ENCODE measurements at regions not wholly inside any gene's neighbourhood (a gene's known extent, or its start where the extent isn't known, plus 50 kb on each side); places are given as distances from the start of the nearest gene placed in this dataset.

DNA sequence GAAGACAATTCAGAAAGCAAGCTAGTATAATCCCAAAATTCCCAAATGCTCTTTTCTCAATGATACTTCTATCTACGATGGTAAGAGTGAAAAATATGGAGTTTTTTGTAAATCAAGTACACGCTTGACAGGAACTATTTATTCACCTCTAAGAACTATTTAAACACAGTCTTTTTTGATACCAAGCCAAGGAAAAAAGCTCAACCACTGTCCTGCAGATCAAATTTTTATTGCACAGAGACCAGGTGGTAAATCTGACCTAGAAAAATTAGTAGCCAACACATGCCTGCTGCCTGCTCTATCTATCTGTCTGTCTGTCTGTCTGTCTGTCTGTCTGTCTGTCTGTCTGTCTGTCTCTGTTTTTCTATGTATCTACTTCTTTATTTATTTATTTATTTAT lies 292.2 kb downstream of the MZT1 start:
- DNase-seq, result no peak

- no peak for DNase-seq
These were observed 295.3 kb downstream of the MZT1 start for GRCh38 chr13:72431981-72432682.

DNA sequence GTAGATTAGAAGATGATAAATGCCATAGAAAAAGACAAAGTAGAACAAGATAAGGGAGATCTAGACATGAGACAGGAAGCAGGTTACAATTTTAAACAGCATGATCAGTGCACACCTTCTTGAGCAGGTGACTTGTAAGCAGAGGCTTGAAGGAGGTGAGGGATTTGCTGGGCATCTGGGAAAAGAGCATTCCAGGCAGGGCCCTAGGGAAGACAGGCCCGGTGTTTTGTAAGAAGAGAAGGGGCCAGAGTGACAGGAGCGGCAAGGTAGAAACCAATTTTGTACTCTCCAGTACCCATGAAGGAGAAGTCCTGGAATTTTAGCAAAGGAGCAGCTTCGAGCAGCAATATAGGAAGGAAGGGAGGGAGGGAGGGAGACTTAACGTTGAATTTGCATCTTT lies 296.5 kb downstream of the MZT1 start:
- no peak for DNase-seq

DNA sequence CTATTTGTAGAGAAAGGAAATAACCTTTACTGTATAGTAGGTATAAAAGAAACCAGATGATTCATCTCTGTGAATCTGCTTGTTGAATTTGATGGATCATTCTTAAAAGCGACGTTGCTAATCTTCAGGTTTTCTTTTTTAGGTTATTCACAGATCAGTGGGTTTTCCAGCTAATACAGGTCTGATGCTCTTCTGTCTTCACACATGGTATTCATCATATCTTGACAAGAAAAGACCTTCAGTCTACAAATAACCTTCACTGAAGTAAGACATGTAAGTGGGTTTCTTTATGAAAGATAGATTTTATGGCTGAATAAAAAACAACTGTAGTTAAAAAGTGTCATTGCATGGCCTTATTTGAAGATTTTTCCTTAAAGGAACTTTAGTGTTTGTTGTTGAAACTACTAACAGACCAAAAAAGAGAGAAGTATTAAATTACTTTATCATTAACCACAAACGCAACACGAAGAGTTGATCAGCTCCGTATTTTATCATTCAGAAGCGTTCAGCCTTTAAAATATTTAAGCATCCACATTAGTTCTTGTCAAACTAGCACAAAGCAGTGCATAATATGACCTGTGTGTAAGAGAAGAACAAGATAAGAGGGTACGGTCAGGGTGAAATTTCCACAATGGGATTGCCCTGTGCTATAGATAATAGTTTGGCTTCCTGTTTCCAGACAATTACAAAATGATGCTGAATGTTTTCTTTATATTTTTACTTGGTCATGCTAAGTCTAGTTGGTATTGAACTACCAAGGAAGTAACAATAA lies 299.5 kb downstream of the MZT1 start:
- DNase-seq, result no peak

DNA sequence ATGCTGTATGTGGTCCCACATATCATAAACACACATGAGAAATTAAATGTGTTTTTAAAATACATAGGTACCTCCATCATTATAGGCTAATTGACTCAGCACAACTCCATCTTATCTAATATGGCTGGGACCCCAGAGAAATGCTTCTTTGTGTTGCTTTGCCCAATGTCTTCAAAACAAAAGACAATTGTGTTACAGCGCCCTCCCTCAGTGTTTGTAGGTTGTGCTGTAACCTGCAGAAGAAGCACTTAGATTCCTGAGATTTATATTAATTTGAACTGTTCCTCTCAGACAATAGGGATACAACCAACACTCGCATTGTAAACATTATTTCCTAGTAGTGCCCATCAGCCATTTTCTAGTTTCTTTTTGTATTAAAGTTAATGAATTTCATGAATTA lies 303.4 kb downstream of the MZT1 start:
- DNase-seq, result no peak

- DNase-seq, result no peak
These were observed 311.6 kb downstream of the MZT1 start for GRCh38 chr13:72415817-72416216.

DNA sequence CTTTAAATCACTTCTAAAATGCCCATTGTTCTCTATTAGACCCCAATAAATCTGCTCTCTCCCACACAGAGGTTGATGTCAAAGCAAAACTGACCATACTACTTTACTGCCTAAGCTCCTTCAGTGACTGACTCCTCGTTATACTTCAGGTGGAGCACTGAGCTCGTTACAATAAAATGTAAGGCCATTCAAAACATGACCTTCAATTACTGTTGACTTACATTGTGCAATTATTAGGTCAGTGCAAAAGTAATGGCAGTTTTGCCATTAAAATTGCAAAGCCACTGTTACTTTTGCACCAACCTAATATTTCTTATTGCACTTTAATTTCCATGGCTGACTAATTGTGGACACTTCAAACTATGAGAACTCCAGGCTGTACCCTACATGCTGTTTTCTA lies 314.9 kb downstream of the MZT1 start:
- DNase-seq, result no peak

DNA sequence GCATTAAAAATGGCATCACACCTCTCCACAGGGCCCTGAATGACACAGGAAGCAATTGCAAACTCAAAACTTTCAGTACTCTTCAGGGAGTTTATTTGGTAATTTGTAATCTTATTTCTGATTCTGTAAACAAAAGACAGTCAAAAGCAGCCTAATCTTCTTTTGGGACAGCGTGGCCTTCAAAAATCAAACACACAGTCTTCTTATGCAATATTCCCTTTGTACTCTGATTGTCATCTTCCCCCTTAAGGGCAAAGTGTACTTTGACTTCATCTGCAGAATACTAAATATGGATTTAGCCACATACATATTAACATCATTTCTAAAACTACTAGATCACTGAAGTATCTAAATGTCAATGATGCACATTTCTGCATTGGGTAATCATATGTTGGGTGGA lies 322.0 kb downstream of the MZT1 start:
- DNase-seq, result no peak

GRCh38 chr13:72403396-72404010 lies 323.9 kb downstream of the MZT1 start:
- no peak for DNase-seq

- DNase-seq, result no peak
These were observed 326.6 kb downstream of the MZT1 start for GRCh38 chr13:72400856-72401255.

GRCh38 chr13:72399351-72399750 lies 328.1 kb downstream of the MZT1 start:
- no peak for DNase-seq

- no peak for DNase-seq
These were observed 330.2 kb downstream of the MZT1 start for GRCh38 chr13:72397265-72397664.

GRCh38 chr13:72390909-72391308 lies 336.5 kb downstream of the MZT1 start:
- DNase-seq, result no peak

GRCh38 chr13:72386138-72386684 lies 341.2 kb downstream of the MZT1 start:
- DNase-seq, result no peak

DNA sequence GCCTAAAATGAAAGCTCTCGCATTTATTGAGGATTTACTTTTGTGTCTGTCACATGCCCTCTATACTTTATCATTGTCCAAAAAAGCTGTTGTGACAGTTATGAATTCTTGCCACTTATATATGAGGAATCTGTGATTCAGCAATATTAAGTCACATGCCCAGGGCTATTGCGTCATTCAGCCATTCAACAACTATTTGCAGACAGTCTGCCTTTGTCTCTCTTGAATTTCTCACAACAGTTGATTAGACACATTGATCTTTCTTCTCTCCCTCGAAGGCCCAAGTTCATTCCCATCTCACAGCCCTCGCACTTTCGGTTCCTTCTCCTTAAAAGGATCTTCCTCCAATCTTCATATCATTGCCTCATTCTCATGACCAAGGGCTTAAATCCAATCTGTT lies 342.6 kb downstream of the MZT1 start:
- DNase-seq, result no peak

DNA sequence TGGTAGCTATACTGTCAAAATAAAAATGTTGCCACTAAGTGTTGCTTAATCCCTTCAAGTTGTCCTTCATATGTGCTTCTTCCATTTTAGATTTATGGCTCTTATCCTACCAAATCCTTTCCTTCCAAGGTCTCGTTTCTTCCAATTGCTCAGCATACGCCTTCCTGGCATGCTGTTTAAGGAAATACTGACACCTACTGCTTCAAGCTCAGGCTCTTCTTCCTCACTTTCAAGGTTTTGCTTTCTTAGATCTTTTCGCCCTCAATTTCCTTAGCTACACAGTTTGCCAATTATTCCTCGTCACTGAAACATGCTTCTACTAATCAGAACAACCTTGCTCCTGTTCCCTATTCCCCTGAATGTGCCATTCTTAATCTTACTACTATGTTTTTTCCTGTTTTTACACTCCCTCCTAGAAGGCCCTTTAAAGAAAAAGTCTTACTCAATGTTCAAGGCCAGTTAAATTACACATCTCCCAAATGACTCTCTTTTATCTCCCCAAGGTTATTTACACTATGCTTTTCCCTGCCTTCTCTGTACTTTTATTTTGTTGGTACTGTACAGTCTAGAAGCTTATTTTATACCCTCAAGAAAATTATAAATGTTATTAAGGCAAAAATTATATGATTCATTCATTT lies 343.1 kb downstream of the MZT1 start:
- no peak for DNase-seq

DNA sequence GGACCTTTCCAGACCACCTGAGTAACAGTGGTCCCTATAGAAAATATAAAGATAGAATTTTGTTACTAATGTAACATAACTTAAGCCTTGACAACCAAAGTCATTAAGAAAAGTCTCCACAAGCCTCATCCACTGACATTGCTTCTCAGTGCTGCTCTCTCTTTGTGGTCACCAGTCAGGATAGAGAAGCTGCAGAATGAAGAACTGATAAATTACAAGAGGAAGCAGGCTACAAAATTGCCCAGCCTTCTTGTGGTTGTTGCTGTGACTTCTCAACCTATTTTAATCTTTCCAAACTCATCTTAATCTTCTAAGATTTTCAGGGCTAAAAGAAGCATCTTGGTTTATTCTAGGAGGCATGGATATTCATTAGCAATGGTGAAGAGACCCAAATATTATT lies 343.8 kb downstream of the MZT1 start:
- DNase-seq, result no peak

DNA sequence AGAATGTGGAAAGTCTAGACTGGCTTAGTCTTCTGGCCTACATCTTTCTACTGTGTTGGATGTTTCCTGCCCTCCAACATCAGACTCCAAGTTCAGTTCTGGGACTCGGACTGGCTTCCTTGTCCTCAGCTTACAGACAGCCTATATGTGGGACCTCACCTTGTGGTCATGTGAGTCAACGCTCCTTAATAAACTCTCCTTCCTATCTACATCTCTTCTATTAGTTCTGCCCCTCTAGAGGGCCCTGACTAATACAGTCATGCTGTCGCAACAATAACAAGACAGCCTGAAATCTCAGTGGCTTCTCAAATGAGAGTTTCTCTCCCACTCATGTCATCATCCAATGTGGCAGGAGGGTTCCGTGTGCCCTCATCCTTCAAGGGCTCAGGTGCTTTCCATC lies 347.8 kb downstream of the MZT1 start:
- DNase-seq, result no peak

DNA sequence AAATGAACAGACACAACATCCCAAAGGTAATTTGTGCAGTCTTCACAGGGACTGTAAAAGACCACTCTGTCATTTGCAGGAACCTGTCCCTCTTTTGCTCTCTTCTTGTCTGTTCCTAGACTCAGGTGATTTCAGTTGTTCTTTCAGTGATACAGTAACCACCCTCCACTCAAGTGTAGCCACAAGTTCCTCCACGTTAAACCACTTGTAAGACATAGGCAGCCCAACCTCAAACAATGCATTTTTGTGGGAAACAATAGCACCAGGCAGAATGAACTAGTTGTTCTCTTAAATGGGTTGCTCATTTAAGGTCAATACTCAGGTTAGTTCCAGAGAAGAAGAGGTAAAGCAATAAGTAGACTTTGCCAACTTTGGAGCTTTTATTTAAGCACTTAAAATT lies 359.4 kb downstream of the MZT1 start:
- no peak for DNase-seq

DNA sequence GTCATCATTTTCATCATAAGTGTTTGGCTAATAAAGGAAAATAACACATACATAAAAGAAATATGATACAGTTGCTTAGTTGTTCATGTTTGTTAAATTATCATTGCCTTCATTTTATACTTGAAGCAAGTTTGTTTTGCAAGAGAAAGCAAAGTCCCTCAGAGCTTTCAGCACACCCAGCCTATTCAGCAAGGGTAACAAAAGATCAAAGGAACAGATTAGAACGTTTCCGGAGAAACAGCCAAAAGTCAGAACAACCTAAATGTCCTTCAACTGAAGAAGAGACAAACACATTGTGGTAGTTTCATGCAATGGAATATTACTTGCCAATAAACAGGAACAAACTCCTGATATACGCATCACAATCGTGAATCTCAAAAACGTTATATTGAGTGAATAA lies 380.7 kb downstream of the MZT1 start:
- DNase-seq, result no peak

- no peak for DNase-seq
These were observed 385.1 kb downstream of the MZT1 start for GRCh38 chr13:72342364-72342763.

DNA sequence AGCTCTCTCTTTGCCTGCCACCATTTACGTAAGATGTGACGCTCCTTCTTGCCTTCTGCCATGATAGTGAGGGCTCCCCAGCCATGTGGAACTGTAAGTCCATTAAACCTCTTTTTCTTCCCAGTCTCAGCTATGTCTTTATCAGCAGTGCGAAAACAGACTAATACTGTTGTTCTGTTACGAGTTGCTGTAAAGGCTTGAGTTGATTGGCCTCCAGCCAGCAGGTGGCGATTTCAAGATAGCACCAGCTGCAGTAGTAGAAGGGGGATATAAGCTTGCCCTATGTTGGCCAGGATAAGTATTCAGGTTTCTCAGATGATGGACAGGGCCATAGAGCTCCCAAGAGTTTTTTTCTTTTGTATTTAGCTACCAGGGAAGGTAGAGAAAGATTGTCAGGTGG lies 385.5 kb downstream of the MZT1 start:
- DNase-seq, result no peak

DNA sequence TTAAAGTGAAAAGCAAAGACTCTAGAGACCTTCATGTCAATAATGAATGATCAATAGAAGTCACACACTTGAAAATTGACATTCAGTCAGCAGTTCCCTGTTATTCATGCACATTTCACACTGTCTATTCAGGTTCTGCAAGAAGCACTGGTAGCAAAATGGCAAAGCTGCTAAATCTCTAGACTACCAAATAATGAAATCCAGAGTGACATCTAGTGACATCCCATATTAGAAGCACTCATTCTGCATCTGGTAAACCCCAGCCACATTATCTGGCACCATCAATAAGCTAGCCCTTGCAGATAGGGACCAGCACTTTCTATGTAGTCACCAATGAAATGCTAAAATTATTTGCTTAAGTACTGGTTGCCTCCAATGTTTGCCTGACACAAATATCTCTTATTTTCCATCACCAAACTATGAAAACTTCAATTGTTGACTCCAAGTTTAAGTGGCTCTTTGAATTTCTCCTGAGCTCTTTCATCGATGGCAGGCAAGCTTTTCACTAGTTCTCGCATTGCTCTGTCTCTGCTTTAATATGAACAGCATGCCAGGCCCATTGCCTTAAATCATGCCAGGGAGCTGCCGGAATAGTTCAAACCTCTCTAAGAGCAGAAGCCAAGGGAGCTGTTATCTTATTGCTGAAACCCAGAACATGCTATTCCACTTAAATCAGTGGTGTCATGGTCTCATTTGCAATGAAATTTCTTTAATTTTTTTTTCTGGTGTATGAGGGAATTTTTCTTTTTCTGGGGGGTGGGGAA lies 409.9 kb downstream of the MZT1 start:
- DNase-seq, result no peak

Data from RPMI8226 (cell line).